ENCODE measurements at regions not wholly inside any gene's neighbourhood (a gene's known extent, or its start where the extent isn't known, plus 50 kb on each side); places are given as distances from the start of the nearest gene placed in this dataset.

- TF ChIP-seq, protein P1, sequence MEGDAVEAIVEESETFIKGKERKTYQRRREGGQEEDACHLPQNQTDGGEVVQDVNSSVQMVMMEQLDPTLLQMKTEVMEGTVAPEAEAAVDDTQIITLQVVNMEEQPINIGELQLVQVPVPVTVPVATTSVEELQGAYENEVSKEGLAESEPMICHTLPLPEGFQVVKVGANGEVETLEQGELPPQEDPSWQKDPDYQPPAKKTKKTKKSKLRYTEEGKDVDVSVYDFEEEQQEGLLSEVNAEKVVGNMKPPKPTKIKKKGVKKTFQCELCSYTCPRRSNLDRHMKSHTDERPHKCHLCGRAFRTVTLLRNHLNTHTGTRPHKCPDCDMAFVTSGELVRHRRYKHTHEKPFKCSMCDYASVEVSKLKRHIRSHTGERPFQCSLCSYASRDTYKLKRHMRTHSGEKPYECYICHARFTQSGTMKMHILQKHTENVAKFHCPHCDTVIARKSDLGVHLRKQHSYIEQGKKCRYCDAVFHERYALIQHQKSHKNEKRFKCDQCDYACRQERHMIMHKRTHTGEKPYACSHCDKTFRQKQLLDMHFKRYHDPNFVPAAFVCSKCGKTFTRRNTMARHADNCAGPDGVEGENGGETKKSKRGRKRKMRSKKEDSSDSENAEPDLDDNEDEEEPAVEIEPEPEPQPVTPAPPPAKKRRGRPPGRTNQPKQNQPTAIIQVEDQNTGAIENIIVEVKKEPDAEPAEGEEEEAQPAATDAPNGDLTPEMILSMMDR (conservative IDR thresholded peaks at IDR 0.05; ENCODE audit: low read depth, low read length): no peak
- no peak for TF ChIP-seq EZH2 (IDR thresholded peaks at IDR 0.05; ENCODE audit: low read length, unreplicated experiment)
Measured at GRCh38 chr2:219989744-219990143, 362.3 kb downstream of the SLC4A3 start.
